ENCODE measurements at regions not wholly inside any gene's neighbourhood (a gene's known extent, or its start where the extent isn't known, plus 50 kb on each side); places are given as distances from the start of the nearest gene placed in this dataset.
A peak's percentile ranks its signal among the peaks of the same experiment; 100 is the strongest.

- DNase-seq = peak in 1 of 2 donors; percentile 20
These were observed 192.0 kb downstream of the SMIM20 start for GRCh38 chr4:26105815-26106699.

- DNase-seq = no peak
These were observed 192.8 kb downstream of the SMIM20 start for GRCh38 chr4:26106776-26107175.

GRCh38 chr4:26108054-26108453 is 194.0 kb downstream of the SMIM20 start:
- peak; percentile 46 to 58 for DNase-seq

GRCh38 chr4:26110493-26110892 is 196.5 kb downstream of the SMIM20 start:
- no peak for DNase-seq

GRCh38 chr4:26113339-26113940 is 199.4 kb downstream of the SMIM20 start:
- no peak for DNase-seq

- no peak for DNase-seq
These were observed 202.0 kb downstream of the SMIM20 start for GRCh38 chr4:26116057-26116456.

- peak; percentile 23 to 78 for DNase-seq
These were observed 200.6 kb upstream of the RBPJ start for GRCh38 chr4:26120098-26120825.

GRCh38 chr4:26122690-26123089 is 198.1 kb upstream of the RBPJ start:
- no peak for DNase-seq

- DNase-seq = no peak
These were observed 196.0 kb upstream of the RBPJ start for GRCh38 chr4:26124753-26125321.

- no peak for DNase-seq
These were observed 194.6 kb upstream of the RBPJ start for GRCh38 chr4:26126143-26126718.

GRCh38 chr4:26126994-26127393 is 193.8 kb upstream of the RBPJ start:
- no peak for DNase-seq

- DNase-seq = no peak
These were observed 192.9 kb upstream of the RBPJ start for GRCh38 chr4:26127851-26128337.

GRCh38 chr4:26130173-26130572 is 190.6 kb upstream of the RBPJ start:
- DNase-seq = no peak

GRCh38 chr4:26130841-26131432 is 189.9 kb upstream of the RBPJ start:
- DNase-seq = no peak

GRCh38 chr4:26131711-26132110 is 189.1 kb upstream of the RBPJ start:
- no peak for DNase-seq

GRCh38 chr4:26132858-26133257 is 188.0 kb upstream of the RBPJ start:
- no peak for DNase-seq

GRCh38 chr4:26133840-26134239 is 187.0 kb upstream of the RBPJ start:
- DNase-seq = no peak

GRCh38 chr4:26135331-26135730 is 185.5 kb upstream of the RBPJ start:
- no peak for DNase-seq

- DNase-seq = no peak
These were observed 184.2 kb upstream of the RBPJ start for GRCh38 chr4:26136615-26137014.

GRCh38 chr4:26137288-26137687 is 183.5 kb upstream of the RBPJ start:
- no peak for DNase-seq

- no peak for DNase-seq
These were observed 181.4 kb upstream of the RBPJ start for GRCh38 chr4:26139310-26139924.
